Stimulated activated CD4-positive, alpha-beta T cell treated with anti-CD3 and anti-CD28 coated beads, Interleukin-2, amount 100 ng/mL, for 48 hours (primary cell): ENCODE measurements at regions not wholly inside any gene's neighbourhood (a gene's known extent, or its start where the extent isn't known, plus 50 kb on each side); places are given as distances from the start of the nearest gene placed in this dataset.

Source experiments
- DNase-seq, 2 donors: peaks; one replicate each; pipeline ENCODE4 v3.0.0-alpha.2; 2020

DNA sequence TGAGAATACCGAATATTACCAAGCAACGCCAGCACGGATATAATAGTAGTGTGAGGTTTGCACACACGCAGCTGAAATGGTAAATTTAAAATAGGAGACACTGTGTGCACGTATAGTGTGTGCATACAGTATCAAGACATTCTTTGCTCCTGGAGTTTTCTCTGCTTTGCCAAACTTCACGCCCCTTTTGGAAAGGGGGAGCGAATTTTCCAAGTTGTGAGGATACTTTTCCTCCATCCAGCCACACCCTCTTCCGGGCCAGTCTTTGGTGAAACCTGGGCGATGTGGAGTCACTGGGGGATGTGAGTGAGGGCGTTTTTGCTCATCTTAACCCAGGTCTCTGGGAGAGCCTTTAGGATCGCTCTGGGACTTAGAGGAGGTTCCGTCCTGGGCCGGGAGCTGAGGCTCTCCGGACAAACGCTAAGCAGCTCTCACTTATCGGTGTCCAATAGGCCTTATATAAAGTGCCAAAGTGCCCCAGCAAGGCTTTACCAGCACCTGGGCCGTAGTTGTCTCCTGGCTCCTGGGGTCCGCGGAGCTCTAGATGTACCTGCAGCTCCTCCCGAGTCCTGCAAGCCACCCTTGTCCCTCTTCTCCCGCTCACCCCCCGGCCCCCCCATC is 160.0 kb upstream of the MKI67 start:
- DNase-seq, result no peak

- no peak for DNase-seq
Observed at GRCh38 chr10:128286762-128287500, 160.7 kb upstream of the MKI67 start.

DNA sequence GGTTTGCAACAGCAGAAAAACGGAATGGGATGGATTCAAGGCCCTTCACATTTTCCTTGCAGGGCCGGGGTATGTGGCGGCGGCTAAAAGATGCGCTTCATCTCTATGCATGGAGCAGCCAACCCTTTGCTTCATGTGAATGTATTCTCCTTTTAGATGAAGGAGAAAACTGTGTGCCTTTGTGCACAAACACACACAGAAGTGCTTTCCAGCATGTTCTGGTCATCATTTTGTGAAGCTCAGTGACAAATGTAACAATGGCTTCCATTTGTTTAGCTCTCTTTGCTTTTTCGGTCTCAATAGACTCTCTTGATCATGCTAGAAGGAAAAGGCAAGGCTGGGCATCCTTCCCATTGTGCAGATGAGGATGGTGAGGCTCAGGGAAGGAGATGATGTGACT is 161.7 kb upstream of the MKI67 start:
- DNase-seq, result no peak

- no peak for DNase-seq
Observed at GRCh38 chr10:128289621-128290020, 163.4 kb upstream of the MKI67 start.

DNA sequence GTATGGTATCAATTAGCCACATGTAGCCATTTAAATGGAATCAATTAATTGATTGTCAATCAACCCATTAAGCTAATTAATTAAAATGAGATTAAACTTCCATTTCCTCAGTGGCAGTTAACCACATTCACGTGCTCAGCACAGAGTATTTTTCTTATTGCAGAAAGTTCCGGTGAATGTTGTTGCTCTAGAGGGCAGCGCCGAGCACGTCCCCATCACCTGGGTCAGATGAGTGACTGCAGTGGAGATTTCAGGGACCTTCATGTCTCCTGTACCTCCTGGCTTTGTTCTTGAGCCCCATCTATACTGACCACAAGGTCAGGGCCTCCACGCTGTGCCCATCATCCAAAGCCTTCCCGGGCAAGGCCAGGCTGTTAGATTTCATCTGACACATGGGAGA is 168.8 kb upstream of the MKI67 start:
- no peak for DNase-seq

GRCh38 chr10:128296253-128297007 is 170.2 kb upstream of the MKI67 start:
- no peak for DNase-seq

GRCh38 chr10:128297709-128298378 is 171.6 kb upstream of the MKI67 start:
- no peak for DNase-seq

DNA sequence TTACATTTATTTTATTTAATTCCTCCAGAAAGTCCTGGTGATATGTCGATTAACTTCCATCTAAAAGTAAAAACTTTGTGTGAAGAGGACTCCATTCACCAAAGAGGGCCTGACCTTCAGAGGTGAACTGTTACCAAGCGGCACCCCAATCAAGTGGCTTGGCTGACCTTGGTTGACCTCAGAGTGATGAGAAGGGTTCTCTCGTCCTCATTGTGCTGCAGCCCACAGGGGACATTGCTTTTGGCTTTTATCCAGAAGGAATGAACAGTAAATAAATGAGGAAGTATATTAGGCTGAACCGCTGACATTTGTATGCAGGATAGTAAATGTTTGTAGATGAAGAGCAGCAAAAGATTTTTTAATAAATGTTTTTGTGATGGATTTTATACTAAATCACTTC is 172.4 kb upstream of the MKI67 start:
- no peak for DNase-seq

GRCh38 chr10:128300290-128300824 is 174.1 kb upstream of the MKI67 start:
- no peak for DNase-seq

GRCh38 chr10:128301051-128301450 is 174.8 kb upstream of the MKI67 start:
- DNase-seq, result no peak

- DNase-seq, result no peak
Observed at GRCh38 chr10:128302808-128303207, 176.6 kb upstream of the MKI67 start.

- DNase-seq, result no peak
Observed at GRCh38 chr10:128304271-128304670, 178.0 kb upstream of the MKI67 start.

DNA sequence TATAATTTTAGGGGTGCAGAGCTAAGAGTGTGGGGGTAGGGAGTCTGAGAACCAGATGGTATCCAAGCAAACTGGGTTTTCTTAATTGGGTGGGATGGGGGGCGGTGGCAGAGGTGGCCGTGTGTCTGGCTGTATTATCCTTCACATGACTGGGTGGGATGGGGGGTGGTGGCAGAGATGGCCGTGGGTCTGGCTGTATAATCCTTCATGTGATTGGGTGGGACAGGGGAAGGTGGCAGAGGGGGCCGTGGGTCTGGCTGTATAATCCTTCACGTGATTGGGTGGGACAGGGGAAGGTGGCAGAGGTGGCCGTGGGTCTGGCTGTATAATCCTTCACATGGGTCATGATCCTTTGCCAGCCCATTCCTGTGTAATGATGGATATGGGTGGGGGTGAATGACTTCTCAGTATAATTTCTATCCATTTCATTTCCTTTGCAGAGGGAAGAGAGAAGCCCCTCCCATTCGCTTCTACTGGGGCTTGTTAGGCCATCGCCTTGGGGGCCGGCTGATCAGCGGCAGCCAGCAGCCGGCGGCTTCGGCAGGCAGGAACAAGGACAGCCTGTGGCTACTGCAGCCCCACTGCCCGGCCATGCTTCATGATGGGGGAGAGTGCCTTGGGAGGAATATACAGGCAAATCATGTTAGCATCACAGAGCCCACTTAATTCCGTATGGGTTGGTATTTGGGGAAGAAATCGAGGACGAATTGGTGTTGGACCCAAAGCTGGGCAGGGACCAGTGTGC is 179.6 kb upstream of the MKI67 start:
- DNase-seq, result no peak

- DNase-seq, result no peak
Observed at GRCh38 chr10:128306535-128306934, 180.3 kb upstream of the MKI67 start.

DNA sequence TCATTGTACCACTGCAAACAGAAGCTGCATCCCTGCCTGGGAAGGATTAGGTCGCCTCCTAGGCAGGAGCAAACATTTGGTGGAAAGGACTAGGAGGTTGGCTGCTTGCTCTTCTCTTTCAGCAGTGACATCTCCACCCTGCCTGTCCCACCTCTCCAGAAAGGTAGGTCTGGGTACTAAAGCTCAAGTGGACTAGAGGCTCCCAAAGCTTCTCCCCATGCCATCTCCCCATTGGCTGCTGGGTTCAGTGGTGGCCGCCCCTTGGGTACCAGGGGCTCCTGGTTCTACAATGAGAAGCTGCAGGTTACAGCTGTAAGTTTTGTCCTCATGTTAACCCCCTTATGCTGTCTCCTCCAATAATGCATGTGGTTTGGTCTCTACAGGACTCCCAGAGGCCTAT is 180.7 kb upstream of the MKI67 start:
- no peak for DNase-seq

DNA sequence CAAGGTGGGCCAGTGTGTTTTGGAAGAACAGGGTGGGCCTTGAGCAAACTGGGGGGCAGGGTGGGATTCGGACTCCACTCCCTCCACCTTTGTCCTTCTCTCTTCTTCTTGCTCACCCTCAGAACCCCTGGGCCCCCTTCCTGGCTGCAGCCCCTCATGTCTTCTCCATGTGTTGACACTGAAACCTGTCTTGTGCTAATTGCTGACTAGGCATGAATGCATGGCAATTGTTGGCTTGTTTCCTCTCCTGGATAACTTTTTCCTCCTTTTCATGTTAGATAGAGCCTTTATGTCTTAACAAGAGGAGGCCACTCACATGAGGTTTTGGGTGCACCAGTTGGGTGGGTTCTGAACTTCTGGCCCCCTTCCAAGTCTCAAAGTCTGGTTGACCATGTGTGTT is 181.6 kb upstream of the MKI67 start:
- no peak for DNase-seq

DNA sequence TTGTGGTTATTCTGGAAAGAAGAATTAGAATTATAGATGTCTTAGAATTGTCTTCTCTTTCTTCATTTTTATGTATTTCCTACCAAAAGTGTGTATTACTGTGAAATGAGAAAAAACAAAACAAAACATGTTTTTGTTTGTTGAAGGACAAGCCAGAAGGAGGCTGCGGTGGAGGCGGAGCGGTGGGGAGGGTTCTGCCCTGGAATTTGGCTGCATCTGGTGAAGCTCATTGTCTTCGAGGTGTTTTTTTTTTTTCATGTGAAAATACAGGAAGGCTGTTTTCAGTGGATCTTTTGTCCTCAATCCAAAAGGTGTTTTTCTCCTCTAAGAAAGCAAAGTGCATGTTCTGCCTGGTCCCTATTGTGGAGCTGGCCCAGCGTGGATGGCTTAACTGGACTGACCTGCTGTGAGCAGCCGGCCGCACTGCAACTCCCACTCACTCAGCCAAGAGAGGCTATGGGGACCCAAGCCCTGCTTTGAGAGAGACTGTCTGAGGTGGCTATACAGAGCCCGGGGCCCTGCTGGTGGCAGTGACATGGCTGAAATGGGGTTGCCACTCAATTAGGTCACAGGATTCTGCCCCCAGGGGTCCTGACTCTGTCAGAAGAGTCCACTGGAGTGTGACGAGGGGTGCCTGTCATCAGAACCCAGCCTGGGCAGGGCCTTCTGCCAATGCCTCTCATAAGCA is 184.9 kb upstream of the MKI67 start:
- no peak for DNase-seq

- DNase-seq, result no peak
Observed at GRCh38 chr10:128312250-128312649, 186.0 kb upstream of the MKI67 start.

GRCh38 chr10:128314686-128315085 is 188.5 kb upstream of the MKI67 start:
- DNase-seq, result no peak

DNA sequence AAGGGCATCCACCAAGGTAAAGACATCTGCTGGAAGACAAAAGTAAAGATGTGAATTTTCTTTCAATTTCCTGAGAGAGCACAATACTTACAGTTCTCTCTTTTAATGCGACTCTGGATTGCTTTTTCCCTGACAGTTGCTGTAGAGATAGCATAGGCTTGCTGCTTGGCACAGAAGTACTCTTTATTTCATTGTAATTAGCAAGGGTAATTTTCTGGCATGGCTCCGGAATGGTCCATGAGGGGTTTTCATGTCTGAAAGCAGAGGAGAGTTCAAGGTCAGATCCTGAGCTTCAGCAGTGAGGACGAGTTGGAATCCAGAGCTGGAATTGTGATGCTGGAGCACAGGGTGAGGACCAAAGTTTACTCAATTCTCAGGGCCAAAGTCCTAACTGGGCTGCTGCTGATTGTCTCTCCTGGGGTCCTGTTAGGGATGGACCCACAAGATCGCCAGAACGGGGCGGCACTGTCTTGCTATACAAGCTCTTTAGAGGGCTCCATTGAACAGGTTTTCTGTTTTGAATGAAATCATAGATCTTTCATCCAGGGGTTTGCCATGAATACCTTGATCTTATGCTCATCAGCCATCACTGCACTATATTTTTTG is 190.0 kb upstream of the MKI67 start:
- DNase-seq, result no peak

GRCh38 chr10:128316925-128317324 is 190.7 kb upstream of the MKI67 start:
- DNase-seq, result no peak
